NCI-H446 (cell line): ENCODE measurements at regions not wholly inside any gene's neighbourhood (a gene's known extent, or its start where the extent isn't known, plus 50 kb on each side); places are given as distances from the start of the nearest gene placed in this dataset.
"Not testable (repeated sequence)": the region's sequence is repeated elsewhere in the genome, so short reads cannot be mapped to it uniquely, and the experiment has no call there.

ENCODE experiments used
- DNase-seq, 2 experiments: peaks; one replicate each; lab custom pipeline; 2025; lab: John Stamatoyannopoulos, UW

- no peak for DNase-seq
Measured at GRCh38 chr3:165635791-165636683, 201.2 kb downstream of the BCHE start.

GRCh38 chr3:165624761-165625160 is 212.5 kb downstream of the BCHE start:
- DNase-seq, result peak in 1 of 2 experiments; percentile 4

- no peak for DNase-seq
Measured at GRCh38 chr3:165622356-165622755, 214.9 kb downstream of the BCHE start.

GRCh38 chr3:165619069-165619468 is 218.2 kb downstream of the BCHE start:
- DNase-seq, result no peak

GRCh38 chr3:165617134-165617533 is 220.1 kb downstream of the BCHE start:
- no peak for DNase-seq

GRCh38 chr3:165614337-165614736 is 222.9 kb downstream of the BCHE start:
- no peak for DNase-seq

GRCh38 chr3:165613014-165613413 is 224.2 kb downstream of the BCHE start:
- DNase-seq, result no peak

GRCh38 chr3:165607221-165607620 is 230.0 kb downstream of the BCHE start:
- DNase-seq, result no peak

- no peak for DNase-seq
Measured at GRCh38 chr3:165603196-165603595, 234.0 kb downstream of the BCHE start.

GRCh38 chr3:165572566-165572965 is 264.7 kb downstream of the BCHE start:
- not testable (repeated sequence) for DNase-seq

- no peak for DNase-seq
Measured at GRCh38 chr3:165568907-165569462, 268.2 kb downstream of the BCHE start.

- no peak for DNase-seq
Measured at GRCh38 chr3:165555785-165556184, 281.4 kb downstream of the BCHE start.

GRCh38 chr3:165553371-165553770 is 283.9 kb downstream of the BCHE start:
- DNase-seq, result no peak

- no peak for DNase-seq
Measured at GRCh38 chr3:165549665-165550064, 287.6 kb downstream of the BCHE start.

- no peak for DNase-seq
Measured at GRCh38 chr3:165549037-165549436, 288.2 kb downstream of the BCHE start.

GRCh38 chr3:165545059-165545458 is 292.2 kb downstream of the BCHE start:
- DNase-seq, result no peak

GRCh38 chr3:165544432-165544831 is 292.8 kb downstream of the BCHE start:
- DNase-seq, result no peak

GRCh38 chr3:165538166-165538565 is 299.1 kb downstream of the BCHE start:
- DNase-seq, result no peak

- peak in 1 of 2 experiments; percentile 43 for DNase-seq
Measured at GRCh38 chr3:165532851-165533250, 304.4 kb downstream of the BCHE start.

GRCh38 chr3:165529451-165529850 is 307.8 kb downstream of the BCHE start:
- no peak for DNase-seq

- DNase-seq, result no peak
Measured at GRCh38 chr3:165526367-165526766, 310.9 kb downstream of the BCHE start.

- no peak for DNase-seq
Measured at GRCh38 chr3:165523801-165524200, 313.4 kb downstream of the BCHE start.

- no peak for DNase-seq
Measured at GRCh38 chr3:165522386-165522785, 314.8 kb downstream of the BCHE start.
